GM10248 (cell line): ENCODE measurements at regions not wholly inside any gene's neighbourhood (a gene's known extent, or its start where the extent isn't known, plus 50 kb on each side); places are given as distances from the start of the nearest gene placed in this dataset.
"Not testable (repeated sequence)": the region's sequence is repeated elsewhere in the genome, so short reads cannot be mapped to it uniquely, and the experiment has no call there.

Source experiments
- CTCF ChIA-PET: fragments of 300-600 bp; sonication (Branson Sonifier 250); formaldehyde crosslinking; extraction: SDS; loops from one replicate; lab custom pipeline; 2021; ENCODE audit warnings: antibody characterized with exemption; lab: Yijun Ruan, JAX
- POLR2A ChIA-PET: fragments of 350-650 bp; sonication (Branson Sonifier 250); formaldehyde crosslinking; extraction: SDS; loops from one replicate; lab custom pipeline; 2020; ENCODE audit warnings: antibody characterized with exemption; lab: Yijun Ruan, JAX
- DNase-seq: peaks from one replicate; pipeline ENCODE4 v3.0.0; 2012; ENCODE audit errors: extremely low spot score
- TF ChIP-seq, protein P1 (sequence below): IDR thresholded peaks from 2 replicates; pipeline ENCODE4 v1.5.1; 2012; ENCODE audit warnings: mild to moderate bottlenecking, low read depth; ENCODE audit errors: extremely low read depth, missing control alignments, control extremely low read depth

DNA sequence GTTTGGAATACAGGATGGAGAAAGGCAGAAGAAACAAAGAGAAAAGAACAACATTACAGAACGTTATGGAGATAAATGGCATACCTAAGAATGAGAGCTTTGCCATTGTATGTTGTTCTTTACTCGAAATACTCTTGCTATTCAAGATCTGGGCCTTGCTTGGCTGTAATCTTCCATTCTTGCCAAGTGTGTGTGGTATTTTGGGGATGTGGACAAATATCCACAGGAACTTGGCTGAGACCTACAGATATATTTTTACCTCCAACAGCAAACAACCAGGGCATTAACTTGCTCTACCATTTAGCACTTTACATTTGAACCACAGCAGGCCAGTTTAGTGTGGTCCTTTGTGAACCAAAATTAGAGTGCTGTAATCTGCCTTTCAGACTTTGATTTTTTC, 76.3 kb downstream of the DKK1 start:
- ChIA-PET POLR2A (no interaction called here), CTCF (interaction anchor here (1.1 kb wide), 1 partner anchor 9 kb away, joined by 3 read pairs; no protein-coding TSS in a partner anchor)
- DNase-seq, result no peak
- TF ChIP-seq, protein P1, sequence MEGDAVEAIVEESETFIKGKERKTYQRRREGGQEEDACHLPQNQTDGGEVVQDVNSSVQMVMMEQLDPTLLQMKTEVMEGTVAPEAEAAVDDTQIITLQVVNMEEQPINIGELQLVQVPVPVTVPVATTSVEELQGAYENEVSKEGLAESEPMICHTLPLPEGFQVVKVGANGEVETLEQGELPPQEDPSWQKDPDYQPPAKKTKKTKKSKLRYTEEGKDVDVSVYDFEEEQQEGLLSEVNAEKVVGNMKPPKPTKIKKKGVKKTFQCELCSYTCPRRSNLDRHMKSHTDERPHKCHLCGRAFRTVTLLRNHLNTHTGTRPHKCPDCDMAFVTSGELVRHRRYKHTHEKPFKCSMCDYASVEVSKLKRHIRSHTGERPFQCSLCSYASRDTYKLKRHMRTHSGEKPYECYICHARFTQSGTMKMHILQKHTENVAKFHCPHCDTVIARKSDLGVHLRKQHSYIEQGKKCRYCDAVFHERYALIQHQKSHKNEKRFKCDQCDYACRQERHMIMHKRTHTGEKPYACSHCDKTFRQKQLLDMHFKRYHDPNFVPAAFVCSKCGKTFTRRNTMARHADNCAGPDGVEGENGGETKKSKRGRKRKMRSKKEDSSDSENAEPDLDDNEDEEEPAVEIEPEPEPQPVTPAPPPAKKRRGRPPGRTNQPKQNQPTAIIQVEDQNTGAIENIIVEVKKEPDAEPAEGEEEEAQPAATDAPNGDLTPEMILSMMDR, result no peak

DNA sequence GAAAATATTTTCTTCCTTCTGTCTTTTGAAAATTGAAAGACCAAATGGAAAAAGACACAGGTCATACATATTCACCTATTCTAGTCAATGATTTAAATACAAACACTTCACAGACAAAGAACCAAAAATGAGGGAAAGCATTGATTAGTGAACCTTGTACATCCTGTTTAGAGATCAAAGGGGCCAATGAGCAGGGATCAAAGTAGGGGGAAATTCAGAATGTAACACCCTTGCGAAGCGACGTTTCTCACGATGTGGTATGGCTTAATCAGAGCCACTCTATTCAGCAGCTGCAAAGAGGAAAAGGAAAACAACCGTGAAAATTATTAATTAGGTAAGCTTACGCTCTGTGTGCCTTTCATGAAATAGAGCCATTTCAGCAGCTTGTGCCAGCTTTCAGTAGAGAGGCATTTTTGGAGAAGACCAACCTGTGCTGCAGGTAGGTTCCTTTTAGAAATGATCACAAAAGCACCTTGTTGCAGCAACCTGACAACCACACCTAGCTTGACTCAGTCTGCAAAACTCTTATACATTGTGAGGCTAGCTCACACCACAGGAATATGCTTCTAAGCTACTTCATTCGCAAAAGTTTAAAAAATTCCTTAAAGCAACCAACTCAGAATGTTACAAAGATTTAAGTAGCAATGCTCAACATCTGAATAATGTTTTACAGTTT, 78.0 kb downstream of the DKK1 start:
- CTCF ChIA-PET, result interaction anchor here (1.0 kb wide), 1 partner anchor 13 kb away, joined by 3 read pairs; no protein-coding TSS in a partner anchor
- TF ChIP-seq, protein P1, result no peak
- POLR2A ChIA-PET, result no interaction called here
- DNase-seq, result no peak

DNA sequence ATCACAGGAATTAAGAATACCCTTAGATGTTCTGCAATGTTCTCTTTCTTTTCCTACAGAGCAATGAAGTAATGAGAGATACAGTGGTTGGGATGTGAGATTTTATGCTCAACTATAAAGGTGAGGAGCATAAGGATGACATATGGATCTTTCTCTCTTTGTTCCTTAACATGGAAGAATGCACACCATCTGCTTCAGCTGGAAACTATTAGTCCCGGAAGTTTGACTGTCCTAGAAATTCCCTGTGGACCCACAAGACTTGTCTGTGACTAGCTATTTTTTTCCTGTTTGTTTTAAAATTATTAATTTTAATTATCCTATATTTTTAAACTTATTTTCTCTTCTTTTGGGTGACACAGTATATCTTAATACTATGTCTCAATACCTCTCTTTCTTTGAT, 80.2 kb downstream of the DKK1 start:
- TF ChIP-seq, protein P1, result no peak
- POLR2A ChIA-PET, result no interaction called here
- CTCF ChIA-PET, result no interaction called here
- no peak for DNase-seq

DNA sequence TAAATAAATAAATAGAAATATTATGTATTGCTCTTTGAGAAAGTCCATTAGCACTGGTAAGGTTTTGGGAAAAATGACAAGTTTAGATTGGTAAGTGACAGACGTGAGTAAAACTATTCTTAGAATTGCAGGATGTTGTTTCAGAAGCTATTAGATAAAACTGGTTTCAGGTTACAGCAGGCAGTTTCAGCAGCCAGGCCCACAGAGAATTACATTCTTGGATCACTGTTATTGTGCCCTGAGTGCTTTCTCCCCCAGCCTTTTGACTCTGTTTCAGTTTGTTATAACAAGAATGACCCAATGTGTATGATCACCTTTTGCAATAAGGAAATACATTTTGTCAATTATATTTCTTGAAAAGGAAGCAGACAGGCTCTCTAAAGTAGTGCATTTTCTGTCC, 86.5 kb downstream of the DKK1 start:
- TF ChIP-seq, protein P1, result no peak
- CTCF ChIA-PET, result no interaction called here
- no peak for DNase-seq
- POLR2A ChIA-PET, result no interaction called here

DNA sequence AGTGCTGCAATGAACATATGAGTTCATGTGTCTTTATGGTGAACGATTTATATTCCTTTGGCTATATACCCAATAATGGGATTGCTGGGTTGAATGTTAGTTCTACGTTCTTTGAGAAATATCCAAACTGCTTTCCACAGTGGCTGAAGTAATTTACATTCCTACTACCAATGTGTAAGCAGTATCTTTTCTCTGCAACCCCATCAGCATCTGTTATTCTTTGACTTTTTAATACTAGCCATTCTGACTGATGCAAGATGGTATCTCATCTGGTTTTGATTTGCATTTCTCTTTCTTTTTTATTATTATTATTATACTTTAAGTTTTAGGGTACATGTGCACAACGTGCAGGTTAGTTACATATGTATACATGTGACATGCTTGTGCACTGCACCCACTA, 89.7 kb downstream of the DKK1 start:
- DNase-seq, CTCF ChIA-PET, POLR2A ChIA-PET: not testable (repeated sequence)

DNA sequence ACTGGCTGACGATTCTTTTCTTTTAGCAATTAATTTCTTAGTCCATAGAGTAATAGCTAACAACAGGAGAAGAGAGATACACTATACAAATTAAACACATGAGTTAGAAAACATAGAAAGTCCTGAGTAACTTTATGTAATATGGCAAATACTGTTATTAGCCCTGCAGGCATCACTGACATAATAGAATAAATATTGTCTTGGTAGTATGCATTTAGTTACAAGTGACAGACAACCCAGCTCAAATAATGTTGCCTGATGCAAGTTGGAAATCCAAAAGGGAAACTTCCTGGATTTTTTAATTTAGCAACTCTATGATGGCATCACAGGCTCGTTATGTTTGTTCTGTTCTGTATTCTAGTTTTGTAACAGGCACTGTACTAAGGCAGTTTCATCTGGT, 95.1 kb downstream of the DKK1 start:
- CTCF ChIA-PET, result no interaction called here
- POLR2A ChIA-PET, result no interaction called here

DNA sequence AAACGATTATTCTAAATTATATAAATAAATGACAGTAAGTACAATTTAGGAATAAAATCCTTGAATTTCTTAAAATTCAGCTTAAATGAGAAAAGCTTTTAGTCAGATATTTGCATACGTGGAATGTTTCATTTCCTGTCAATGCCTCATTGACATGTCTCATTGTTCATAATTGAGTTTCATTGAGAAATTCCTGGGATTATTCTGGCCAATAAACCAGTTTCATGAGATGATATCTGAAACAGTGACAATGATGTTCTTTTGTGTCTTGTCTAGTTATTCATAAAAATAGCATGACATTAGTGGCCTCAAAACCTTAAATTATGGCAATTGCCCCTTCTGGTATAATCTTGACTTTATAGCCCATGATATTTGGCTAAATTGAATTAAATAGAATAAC, 95.8 kb downstream of the DKK1 start:
- TF ChIP-seq, protein P1, result no peak
- no peak for DNase-seq
- ChIA-PET CTCF (no interaction called here), POLR2A (no interaction called here)

More for the DNA sequence above, 95.1 kb downstream of the DKK1 start:
- TF ChIP-seq, protein P1, result no peak
- DNase-seq, result no peak
